Ovary (tissue), 7 donors: ENCODE measurements at regions not wholly inside any gene's neighbourhood (a gene's known extent, or its start where the extent isn't known, plus 50 kb on each side); places are given as distances from the start of the nearest gene placed in this dataset.

Experiments used
- DNase-seq, 5 donors: peaks; one replicate each; pipeline ENCODE4 v3.0.0-alpha.2; 2019 to 2020
- H3K27ac ChIP-seq, 2 donors: fragments of 200-600 bp; one replicate each; pipeline versions ENCODE4 v1.5.1 to v1.8.0; 2019 to 2022
- H3K27me3 ChIP-seq: fragments of 200-600 bp; one replicate; pipeline ENCODE4 v1.8.0; 2022
- H3K36me3 ChIP-seq: fragments of 200-600 bp; sonication (generic); one replicate; pipeline ENCODE4 v1.5.1; 2019
- H3K4me1 ChIP-seq: one replicate; pipeline ENCODE4 v1.8.1; 2013; ENCODE audit warnings: mild to moderate bottlenecking, moderate library complexity; ENCODE audit not compliant: insufficient read depth
- H3K4me3 ChIP-seq: fragments of 200-600 bp; sonication (generic); one replicate; pipeline ENCODE4 v1.5.1; 2017
- H3K9me3 ChIP-seq, 2 donors: fragments of 200-600 bp in 1 of 2; sonication (generic) in 1 of 2; one replicate each; pipeline versions ENCODE4 v1.5.1 to v1.8.1; 2013 to 2019; ENCODE audit warnings: mild to moderate bottlenecking in 1 of 2, moderate library complexity in 1 of 2
- EP300 ChIP-seq: sonication (generic); formaldehyde crosslinking; IDR thresholded peaks from one replicate; pipeline ENCODE4 v1.6.1; 2017; ENCODE audit warnings: antibody characterized with exemption
- POLR2A ChIP-seq: fragments of 450-650 bp; IDR thresholded peaks from one replicate; pipeline ENCODE4 v1.6.1; 2017; ENCODE audit warnings: antibody characterized with exemption, mild to moderate bottlenecking, moderate library complexity
- WGBS, 3 donors: extraction: QIAGEN DNeasy Blood & Tissue Kit in 1 of 3; methylation state at CpG; one replicate each; pipeline versions ENCODE4 v1.1.5 to v1.1.7; 2013 to 2017; 5-methylcytosine and 5-hydroxymethylcytosine counted together
- intact Hi-C, 4 donors: fragments of 100-400 bp; cut with DNase I; formaldehyde crosslinking; loops; one replicate each; pipeline versions ENCODE4 v1.11.0 to v1.15.1; 2022 to 2023
- TF ChIP-seq, protein P1 (sequence below), 3 donors: fragments of 450-650 bp in 2 of 3; fragments of 200-600 bp in 1 of 3; IDR thresholded peaks; one replicate each; pipeline versions ENCODE4 v1.5.1 to v1.8.0; 2016 to 2022; ENCODE audit warnings: antibody characterized with exemption in 3 of 3, mild to moderate bottlenecking in 1 of 3
- donor health status: DM: no; HTN: no; CAD: no; lungs with moderate emphysema.
- donor health status: DM: no; HTN: no; CAD: no.
- donor health status: Bipolar disorder and iron deficiency.
- donor health status: DM: no; HTN: no; CAD: no.
- donor health status: DM: yes; HTN: yes; CAD: no.

DNA sequence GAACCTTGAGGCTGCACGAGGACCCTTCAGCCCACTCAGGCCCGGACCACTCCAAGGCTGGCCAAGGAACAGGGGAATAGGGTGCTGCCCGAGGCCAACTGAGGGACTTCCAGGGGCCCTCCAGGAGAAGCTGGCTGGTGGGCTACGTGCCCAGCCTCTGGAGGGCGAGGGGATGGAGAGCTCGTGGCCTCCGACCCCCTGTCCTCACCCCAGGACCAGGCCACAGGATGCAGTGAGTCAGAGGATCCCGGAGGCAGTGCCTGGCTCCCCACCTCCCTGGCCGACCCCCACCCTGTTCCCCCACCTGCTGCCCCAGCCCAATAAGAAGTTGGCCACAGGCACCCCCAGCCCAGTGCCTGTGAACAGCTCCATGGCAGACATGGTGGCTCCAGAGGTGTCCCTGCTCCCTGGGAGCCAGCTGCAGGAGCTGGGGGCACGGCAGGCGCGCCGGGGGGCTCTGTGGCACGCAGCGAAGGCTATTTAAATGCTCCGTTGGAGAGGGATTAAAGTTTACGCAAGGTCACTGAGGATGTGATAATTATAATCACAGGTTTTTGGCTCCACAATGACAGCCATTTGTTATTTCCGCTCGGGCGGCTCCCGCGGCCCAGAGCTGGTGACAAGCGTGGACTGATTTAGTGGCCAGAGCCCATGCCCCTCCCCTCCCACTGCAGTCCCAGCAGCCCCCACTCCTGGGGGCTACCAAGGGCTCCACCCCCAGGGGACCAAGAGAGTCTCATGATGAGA is 95.7 kb upstream of the NKX1-1 start:
- intact Hi-C loops: no loop called here
- no peaks in the 10 kb centered on the region for H3K9me3 ChIP-seq
- no peaks in the 10 kb centered on the region for H3K27me3 ChIP-seq
- 52 to 70% (median 54%) methylated on average over 18 to 23 of the region's 23 CpGs for WGBS, 3 donors
- no peaks in the 10 kb centered on the region for H3K36me3 ChIP-seq
- no peak overlapping the region for H3K4me3 ChIP-seq
- H3K27ac ChIP-seq: no peak overlapping the region
- TF ChIP-seq POLR2A (no peak), EP300 (no peak)
- TF ChIP-seq, protein P1, sequence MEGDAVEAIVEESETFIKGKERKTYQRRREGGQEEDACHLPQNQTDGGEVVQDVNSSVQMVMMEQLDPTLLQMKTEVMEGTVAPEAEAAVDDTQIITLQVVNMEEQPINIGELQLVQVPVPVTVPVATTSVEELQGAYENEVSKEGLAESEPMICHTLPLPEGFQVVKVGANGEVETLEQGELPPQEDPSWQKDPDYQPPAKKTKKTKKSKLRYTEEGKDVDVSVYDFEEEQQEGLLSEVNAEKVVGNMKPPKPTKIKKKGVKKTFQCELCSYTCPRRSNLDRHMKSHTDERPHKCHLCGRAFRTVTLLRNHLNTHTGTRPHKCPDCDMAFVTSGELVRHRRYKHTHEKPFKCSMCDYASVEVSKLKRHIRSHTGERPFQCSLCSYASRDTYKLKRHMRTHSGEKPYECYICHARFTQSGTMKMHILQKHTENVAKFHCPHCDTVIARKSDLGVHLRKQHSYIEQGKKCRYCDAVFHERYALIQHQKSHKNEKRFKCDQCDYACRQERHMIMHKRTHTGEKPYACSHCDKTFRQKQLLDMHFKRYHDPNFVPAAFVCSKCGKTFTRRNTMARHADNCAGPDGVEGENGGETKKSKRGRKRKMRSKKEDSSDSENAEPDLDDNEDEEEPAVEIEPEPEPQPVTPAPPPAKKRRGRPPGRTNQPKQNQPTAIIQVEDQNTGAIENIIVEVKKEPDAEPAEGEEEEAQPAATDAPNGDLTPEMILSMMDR (IDR thresholded peaks at IDR 0.05): no peak
- DNase-seq: peak in 1 of 5 donors; percentile 21
- H3K4me1 ChIP-seq: no peaks in the 10 kb centered on the region

DNA sequence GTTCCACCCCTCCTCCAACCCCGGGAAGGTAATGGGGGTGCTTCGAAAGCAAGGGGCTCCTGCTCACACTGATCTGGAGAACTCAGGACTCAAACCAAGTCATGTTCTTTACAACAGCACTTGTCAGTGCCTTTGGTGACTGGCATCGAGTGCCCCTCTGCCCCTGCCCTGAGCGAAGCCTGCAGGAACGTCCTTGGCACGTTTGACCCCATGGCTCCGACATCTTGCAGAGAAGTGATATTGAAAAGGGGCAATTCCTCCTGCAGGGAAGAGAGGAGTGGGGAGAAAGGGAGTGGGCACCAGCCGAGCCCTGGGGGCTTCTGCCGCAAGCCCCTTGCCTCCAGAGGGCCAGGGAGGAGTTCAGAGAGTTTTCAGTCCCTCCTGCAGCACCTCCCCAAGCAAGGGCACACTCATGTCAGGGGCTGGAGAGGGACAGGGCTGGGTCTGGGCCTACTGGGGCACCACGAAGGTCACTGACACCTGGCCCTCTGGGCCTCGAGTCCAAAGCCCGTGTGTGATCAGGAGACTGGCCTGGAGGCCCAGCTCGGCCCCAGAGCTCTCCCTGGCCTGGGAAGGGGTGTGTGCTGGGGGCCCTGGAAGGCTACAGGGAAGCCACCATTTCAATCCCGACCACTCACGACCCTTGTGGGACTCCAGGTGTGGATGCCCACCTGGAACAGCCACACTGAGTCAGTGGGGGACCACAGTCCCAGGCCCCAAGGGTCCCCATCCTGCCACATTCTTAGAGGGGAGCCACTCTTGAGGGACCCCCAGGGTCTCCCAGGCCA is 94.9 kb upstream of the NKX1-1 start:
- intact Hi-C loops: no loop called here
- Histone ChIP-seq H3K36me3 (no peaks in the 10 kb centered on the region), H3K4me1 (no peaks in the 10 kb centered on the region), H3K9me3 (no peaks in the 10 kb centered on the region), H3K27ac (no peak overlapping the region), H3K27me3 (no peaks in the 10 kb centered on the region), H3K4me3 (no peak overlapping the region)
- peak in 1 of 5 donors; percentile 24 for DNase-seq
- WGBS, 3 donors: 74 to 78% (median 76%) methylated on average over 15 of the region's 15 CpGs
- TF ChIP-seq, protein P1 (IDR thresholded peaks at IDR 0.05): no peak
- TF ChIP-seq EP300 (no peak), POLR2A (no peak)

DNA sequence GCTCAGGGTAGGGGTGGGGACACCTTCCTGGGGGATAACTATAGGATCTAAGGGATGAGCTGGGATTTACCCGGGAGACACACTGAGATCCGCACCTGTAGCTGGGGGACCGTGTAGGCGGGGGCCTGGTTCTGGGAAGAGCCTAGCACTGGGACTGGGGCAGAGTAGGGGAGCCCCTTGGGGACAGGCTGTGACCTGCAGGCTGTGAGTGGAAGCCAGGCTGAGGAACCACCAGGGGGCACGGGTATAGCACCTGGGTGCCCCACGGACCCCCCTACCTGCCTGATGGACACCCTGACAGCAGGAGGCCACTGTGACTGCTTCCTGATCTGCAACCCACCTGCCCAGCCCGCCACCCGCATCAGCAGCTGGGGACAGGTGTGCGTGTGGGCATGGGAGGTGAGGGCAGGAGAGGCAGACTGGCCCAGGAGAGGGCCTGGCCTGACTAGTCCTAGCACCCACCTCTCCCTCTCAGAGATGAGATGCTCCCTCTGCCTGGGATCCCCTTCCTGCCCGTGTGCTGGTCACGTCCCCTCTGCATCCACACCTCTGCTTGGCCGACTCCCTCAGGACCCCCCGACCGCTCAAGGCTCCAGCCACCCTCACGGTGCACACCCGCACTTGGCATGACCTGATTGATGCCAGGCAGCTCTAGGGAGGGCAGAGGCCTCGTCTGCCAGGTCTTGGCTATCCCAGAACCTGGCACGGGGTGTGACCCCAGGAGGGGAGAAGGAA is 94.2 kb upstream of the NKX1-1 start:
- no peaks in the 10 kb centered on the region for H3K36me3 ChIP-seq
- intact Hi-C loops: no loop called here
- no peak for TF ChIP-seq EP300
- no peaks in the 10 kb centered on the region for H3K27me3 ChIP-seq
- no peaks in the 10 kb centered on the region for H3K9me3 ChIP-seq
- no peaks in the 10 kb centered on the region for H3K4me1 ChIP-seq
- DNase-seq: peak in 2 of 5 donors; percentile 9 to 19
- no peak overlapping the region for H3K27ac ChIP-seq
- no peak overlapping the region for H3K4me3 ChIP-seq
- 79 to 86% (median 84%) methylated on average over 18 of the region's 18 CpGs for WGBS, 3 donors

DNA sequence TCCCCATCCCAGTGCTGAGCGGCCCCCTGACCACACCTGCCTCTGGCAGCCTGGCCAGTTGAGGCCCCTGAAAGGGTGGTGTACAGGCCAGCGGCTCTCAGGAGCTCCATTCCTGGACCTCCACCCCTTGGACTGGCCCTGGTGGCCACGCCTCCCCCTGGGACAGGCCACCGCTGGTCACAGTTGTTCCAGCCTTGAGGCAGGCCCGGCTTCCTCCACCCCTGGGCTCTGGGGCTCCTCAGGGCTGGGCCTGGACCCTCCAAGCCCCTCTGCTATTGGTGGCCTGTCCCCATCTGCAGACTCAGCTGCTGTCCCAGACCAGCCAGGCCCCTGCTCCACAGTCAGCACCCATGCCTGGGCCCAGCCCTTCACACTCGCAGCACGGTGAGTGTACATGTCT is 93.2 kb upstream of the NKX1-1 start:
- DNase-seq: peak in 2 of 5 donors; percentile 9 to 19
- no peak overlapping the region for H3K27ac ChIP-seq

More for the DNA sequence above, 93.2 kb upstream of the NKX1-1 start:
- 69 to 83% (median 78%) methylated on average over 7 of the region's 7 CpGs for WGBS, 3 donors
- no peaks in the 10 kb centered on the region for H3K36me3 ChIP-seq
- intact Hi-C loops: no loop called here
- H3K27me3 ChIP-seq: no peaks in the 10 kb centered on the region
- TF ChIP-seq POLR2A (no peak), EP300 (no peak)
- TF ChIP-seq, protein P1 (IDR thresholded peaks at IDR 0.05): no peak
- no peak overlapping the region for H3K4me3 ChIP-seq
- H3K9me3 ChIP-seq: no peaks in the 10 kb centered on the region
- H3K4me1 ChIP-seq: no peaks in the 10 kb centered on the region
